ENCODE measurements at regions not wholly inside any gene's neighbourhood (a gene's known extent, or its start where the extent isn't known, plus 50 kb on each side); places are given as distances from the start of the nearest gene placed in this dataset.

- Mint-ChIP-seq H3K4me1 (ENCODE audit: low read depth) (no peaks in the 10 kb centered on the region), H3K4me3 (no peak overlapping the region), H3K36me3 (ENCODE audit: low read depth) (no peaks in the 10 kb centered on the region), H3K27ac (no peak overlapping the region), H3K9me3 (no peaks in the 10 kb centered on the region), H3K27me3 (peaks cover 1% of the 10 kb centered on the region)
- TF ChIP-seq, protein P1, sequence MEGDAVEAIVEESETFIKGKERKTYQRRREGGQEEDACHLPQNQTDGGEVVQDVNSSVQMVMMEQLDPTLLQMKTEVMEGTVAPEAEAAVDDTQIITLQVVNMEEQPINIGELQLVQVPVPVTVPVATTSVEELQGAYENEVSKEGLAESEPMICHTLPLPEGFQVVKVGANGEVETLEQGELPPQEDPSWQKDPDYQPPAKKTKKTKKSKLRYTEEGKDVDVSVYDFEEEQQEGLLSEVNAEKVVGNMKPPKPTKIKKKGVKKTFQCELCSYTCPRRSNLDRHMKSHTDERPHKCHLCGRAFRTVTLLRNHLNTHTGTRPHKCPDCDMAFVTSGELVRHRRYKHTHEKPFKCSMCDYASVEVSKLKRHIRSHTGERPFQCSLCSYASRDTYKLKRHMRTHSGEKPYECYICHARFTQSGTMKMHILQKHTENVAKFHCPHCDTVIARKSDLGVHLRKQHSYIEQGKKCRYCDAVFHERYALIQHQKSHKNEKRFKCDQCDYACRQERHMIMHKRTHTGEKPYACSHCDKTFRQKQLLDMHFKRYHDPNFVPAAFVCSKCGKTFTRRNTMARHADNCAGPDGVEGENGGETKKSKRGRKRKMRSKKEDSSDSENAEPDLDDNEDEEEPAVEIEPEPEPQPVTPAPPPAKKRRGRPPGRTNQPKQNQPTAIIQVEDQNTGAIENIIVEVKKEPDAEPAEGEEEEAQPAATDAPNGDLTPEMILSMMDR (IDR thresholded peaks at IDR 0.05) = no peak
- intact Hi-C loops (cut with micrococcal nuclease) = no loop called here
- ATAC-seq (no peak), DNase-seq (no peak)
- ChIA-PET CTCF (no interaction called here), POLR2A (no interaction called here)
These were observed 136.3 kb upstream of the MLIP start for GRCh38 chr6:53974941-53975340.

GRCh38 chr6:53975941-53976615 is 135.2 kb upstream of the MLIP start:
- ATAC-seq (no peak), DNase-seq (no peak)
- TF ChIP-seq, protein P1 (IDR thresholded peaks at IDR 0.05) = no peak
- no peak overlapping the region for H3K27ac Mint-ChIP-seq
- intact Hi-C loops (cut with micrococcal nuclease) = no loop called here
- no peak overlapping the region for H3K4me3 Mint-ChIP-seq
- ChIA-PET POLR2A (no interaction called here), CTCF (interaction anchor here (0.7 kb wide), 1 partner anchor 9 kb away, joined by 4 read pairs; no protein-coding TSS in a partner anchor)
- peaks cover 1% of the 10 kb centered on the region for H3K27me3 Mint-ChIP-seq
- no peaks in the 10 kb centered on the region for H3K4me1 Mint-ChIP-seq (ENCODE audit: low read depth)
- H3K36me3 Mint-ChIP-seq (ENCODE audit: low read depth) = no peaks in the 10 kb centered on the region
- no peaks in the 10 kb centered on the region for H3K9me3 Mint-ChIP-seq

DNA sequence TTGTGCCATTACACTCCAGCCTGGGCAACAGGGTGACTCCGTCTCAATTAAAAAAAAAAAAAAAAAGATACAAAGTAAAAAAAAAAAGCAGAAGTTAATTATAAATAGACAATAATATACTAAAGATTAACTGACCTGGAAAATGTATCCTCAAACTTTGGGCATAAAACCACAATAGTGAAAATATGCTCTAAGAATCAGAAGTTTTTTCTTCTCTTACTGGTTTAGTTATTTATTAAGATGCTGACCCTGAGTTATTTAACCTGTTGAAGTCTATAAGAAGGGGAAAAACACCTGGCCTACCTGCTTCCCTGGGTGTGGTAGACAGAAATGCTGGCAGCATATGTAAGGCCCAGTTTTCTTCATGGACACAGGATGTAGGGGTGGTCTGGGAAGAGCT is 133.7 kb upstream of the MLIP start:
- Mint-ChIP-seq H3K36me3 (ENCODE audit: low read depth) (no peaks in the 10 kb centered on the region), H3K9me3 (no peaks in the 10 kb centered on the region), H3K27ac (no peak overlapping the region), H3K27me3 (peaks cover 1% of the 10 kb centered on the region), H3K4me3 (no peak overlapping the region), H3K4me1 (ENCODE audit: low read depth) (no peaks in the 10 kb centered on the region)
- DNase-seq (no peak), ATAC-seq (no peak)
- intact Hi-C loops (cut with micrococcal nuclease) = no loop called here
- POLR2A ChIA-PET = no interaction called here
- CTCF ChIA-PET = interaction anchor here (0.6 to 1.7 kb wide), 3 partner anchors 9 to 27 kb away, joined by 3 to 5 read pairs (median 3); no protein-coding TSS in a partner anchor
- TF ChIP-seq, protein P1 (IDR thresholded peaks at IDR 0.05) = no peak

DNA sequence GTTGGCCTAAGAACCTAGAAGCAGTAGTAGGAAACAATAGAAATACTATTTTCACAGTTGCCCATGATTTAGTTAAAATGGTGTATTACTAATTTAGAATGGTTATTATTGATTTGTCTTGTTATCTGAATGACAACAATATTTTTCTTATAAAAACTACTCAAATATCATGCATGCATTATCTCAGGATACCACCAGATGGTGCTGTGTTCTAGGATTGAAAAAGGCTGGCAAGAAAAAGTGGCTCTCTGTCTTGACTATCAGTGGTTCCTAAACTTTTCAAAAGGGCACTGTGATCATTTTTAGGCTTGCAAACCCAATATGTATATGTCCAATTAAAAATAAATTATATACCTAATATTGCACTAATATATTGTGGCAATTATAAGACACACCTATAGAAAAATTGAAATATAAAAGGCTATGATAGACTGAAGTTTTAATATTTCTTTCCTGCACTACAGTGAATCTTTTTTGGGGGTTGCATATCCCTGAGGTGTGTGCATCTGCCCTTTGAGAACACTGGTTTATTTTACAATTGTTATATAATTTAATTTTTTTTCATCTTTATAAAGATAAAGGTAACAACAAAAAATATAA is 131.7 kb upstream of the MLIP start:
- Mint-ChIP-seq H3K9me3 (no peaks in the 10 kb centered on the region), H3K4me1 (ENCODE audit: low read depth) (no peaks in the 10 kb centered on the region), H3K27ac (no peak overlapping the region), H3K27me3 (peaks cover 1% of the 10 kb centered on the region), H3K4me3 (no peak overlapping the region), H3K36me3 (ENCODE audit: low read depth) (no peaks in the 10 kb centered on the region)
- intact Hi-C loops (cut with micrococcal nuclease) = no loop called here
- ATAC-seq (no peak), DNase-seq (peak; percentile 6)
- ChIA-PET POLR2A (no interaction called here), CTCF (interaction anchor here (1.7 kb wide), 1 partner anchor 25 kb away, joined by 3 read pairs; no protein-coding TSS in a partner anchor)
- TF ChIP-seq, protein P1 (IDR thresholded peaks at IDR 0.05) = peak; percentile 84

DNA sequence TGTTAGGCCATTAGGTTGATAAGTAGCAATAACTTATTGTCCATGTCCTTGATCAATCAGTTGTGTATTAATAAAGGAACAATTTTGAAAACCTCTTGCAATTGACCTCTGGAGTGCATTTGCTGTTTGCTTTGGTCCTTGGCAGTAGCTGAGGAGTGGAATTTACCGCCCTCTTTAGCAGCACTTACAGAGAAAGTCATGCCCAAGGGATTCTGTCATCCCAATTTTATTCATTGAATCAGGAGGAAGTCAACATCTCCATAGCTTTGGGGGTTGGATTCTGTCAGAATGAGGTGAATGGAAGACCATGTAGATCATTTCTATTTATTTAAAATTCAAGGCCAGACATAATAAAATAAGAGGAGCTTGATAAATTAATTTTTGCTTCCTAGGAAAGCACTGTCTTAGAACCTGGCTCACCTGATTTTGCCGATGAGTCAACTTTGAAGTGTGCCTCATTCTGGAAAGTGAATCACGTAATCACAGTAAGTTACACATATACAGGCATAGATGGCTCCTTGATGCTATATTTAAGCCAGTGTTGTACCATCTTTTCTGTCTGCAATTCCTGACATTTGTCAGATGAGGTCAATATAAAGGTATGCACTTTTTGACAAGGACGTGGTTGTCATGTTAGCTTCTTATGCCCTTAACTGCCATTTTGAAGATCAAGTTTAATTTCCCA is 128.7 kb upstream of the MLIP start:
- Mint-ChIP-seq H3K36me3 (ENCODE audit: low read depth) (no peaks in the 10 kb centered on the region), H3K27ac (no peak overlapping the region), H3K4me1 (ENCODE audit: low read depth) (no peaks in the 10 kb centered on the region), H3K9me3 (no peaks in the 10 kb centered on the region), H3K27me3 (peaks cover 1% of the 10 kb centered on the region), H3K4me3 (no peak overlapping the region)
- DNase-seq (no peak), ATAC-seq (no peak)
- intact Hi-C loops (cut with micrococcal nuclease) = no loop called here
- CTCF ChIA-PET = no interaction called here
- TF ChIP-seq, protein P1 (IDR thresholded peaks at IDR 0.05) = no peak
- POLR2A ChIA-PET = no interaction called here

All from activated CD8-positive, alpha-beta T cell treated with anti-CD3 and anti-CD28 coated beads for 36 hours (primary cell).